ENCODE measurements at regions not wholly inside any gene's neighbourhood (a gene's known extent, or its start where the extent isn't known, plus 50 kb on each side); places are given as distances from the start of the nearest gene placed in this dataset.
"Not testable (repeated sequence)": the region's sequence is repeated elsewhere in the genome, so short reads cannot be mapped to it uniquely, and the experiment has no call there.

GRCh38 chr17:45554479-45554878 lies 64.0 kb upstream of the PLEKHM1 start:
- DNase-seq (ENCODE audit: low spot score); in situ Hi-C loops (cut with HindIII; ENCODE audit: low sequenced_read_pairs): not testable (repeated sequence)

DNA sequence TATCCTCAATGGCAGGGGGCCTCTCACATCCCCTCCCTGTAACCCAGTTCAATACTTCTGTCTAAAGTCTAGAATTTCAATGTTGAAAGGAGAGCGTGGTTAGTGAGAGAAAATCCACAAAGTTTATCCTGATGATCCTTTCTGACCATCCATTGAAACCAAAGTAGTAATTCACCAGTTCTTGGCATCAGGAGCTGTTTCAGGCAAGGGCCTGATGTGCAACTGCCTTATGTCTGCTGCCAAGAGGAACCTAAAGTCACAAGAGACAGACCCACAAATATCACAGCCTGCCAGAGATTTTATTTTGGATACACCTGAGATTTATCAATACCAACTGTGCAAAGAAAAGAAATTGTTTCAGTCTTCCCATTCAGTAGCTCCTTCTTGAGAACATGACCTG lies 68.3 kb upstream of the PLEKHM1 start:
- in situ Hi-C loops (cut with HindIII; ENCODE audit: low sequenced_read_pairs): not testable (repeated sequence)

DNA sequence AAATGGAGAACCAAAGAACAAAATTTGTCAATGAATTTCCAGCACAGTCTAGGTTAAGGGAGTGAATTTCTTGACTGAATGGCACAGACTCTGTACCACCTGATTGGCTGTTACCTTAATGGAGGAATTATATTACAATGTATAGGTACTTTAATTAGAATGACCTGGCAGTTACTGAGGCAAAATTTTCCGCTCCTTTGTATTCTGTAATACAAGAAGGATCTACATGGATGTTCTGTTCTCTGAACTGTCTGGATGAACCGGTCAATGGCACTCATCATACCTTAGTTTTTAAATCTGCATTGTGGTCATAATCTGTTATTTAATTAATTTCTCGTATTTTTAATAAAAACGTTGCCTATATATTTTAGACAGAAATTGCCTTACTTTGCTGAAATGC lies 72.3 kb upstream of the PLEKHM1 start:
- DNase-seq (ENCODE audit: low spot score); in situ Hi-C loops (cut with HindIII; ENCODE audit: low sequenced_read_pairs): not testable (repeated sequence)

More for the DNA sequence above, 68.3 kb upstream of the PLEKHM1 start:
- DNase-seq (ENCODE audit: low spot score): not testable (repeated sequence)

GRCh38 chr17:45563283-45563682 lies 72.8 kb upstream of the PLEKHM1 start:
- in situ Hi-C loops (cut with HindIII; ENCODE audit: low sequenced_read_pairs): not testable (repeated sequence)
- DNase-seq (ENCODE audit: low spot score): peak; percentile 3

DNA sequence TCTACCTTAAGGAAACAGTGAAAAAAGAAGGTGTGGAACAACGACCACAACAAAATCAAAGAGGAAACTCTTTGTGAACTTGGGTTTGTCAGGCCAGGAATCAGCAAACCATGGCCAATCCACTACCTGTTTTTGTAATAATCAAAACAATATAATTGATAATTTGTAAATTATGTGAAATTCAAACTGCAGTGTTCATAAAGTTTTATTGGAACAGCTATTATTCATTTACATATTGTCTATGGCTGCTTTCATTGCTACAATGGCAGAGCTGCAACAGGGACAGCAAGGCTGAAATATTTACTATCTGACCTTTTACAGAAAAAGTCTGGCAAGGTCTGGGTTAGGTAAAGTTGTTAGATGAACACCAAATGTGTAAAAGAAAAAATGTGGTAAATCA lies 77.8 kb upstream of the PLEKHM1 start:
- DNase-seq (ENCODE audit: low spot score); in situ Hi-C loops (cut with HindIII; ENCODE audit: low sequenced_read_pairs): not testable (repeated sequence)

GRCh38 chr17:45573326-45573725 lies 82.8 kb upstream of the PLEKHM1 start:
- in situ Hi-C loops (cut with HindIII; ENCODE audit: low sequenced_read_pairs); DNase-seq (ENCODE audit: low spot score): not testable (repeated sequence)

GRCh38 chr17:45573924-45574770 lies 83.6 kb upstream of the PLEKHM1 start:
- in situ Hi-C loops (cut with HindIII; ENCODE audit: low sequenced_read_pairs): no loop called here
- DNase-seq (ENCODE audit: low spot score): peak; percentile 19

GRCh38 chr17:45575126-45575885 lies 84.8 kb upstream of the PLEKHM1 start:
- peak; percentile 4 for DNase-seq (ENCODE audit: low spot score)
- in situ Hi-C loops (cut with HindIII; ENCODE audit: low sequenced_read_pairs): no loop called here

- DNase-seq (ENCODE audit: low spot score): peak; percentile 3
- in situ Hi-C loops (cut with HindIII; ENCODE audit: low sequenced_read_pairs): not testable (repeated sequence)
Observed at GRCh38 chr17:45576527-45577307, 86.2 kb upstream of the PLEKHM1 start.

DNA sequence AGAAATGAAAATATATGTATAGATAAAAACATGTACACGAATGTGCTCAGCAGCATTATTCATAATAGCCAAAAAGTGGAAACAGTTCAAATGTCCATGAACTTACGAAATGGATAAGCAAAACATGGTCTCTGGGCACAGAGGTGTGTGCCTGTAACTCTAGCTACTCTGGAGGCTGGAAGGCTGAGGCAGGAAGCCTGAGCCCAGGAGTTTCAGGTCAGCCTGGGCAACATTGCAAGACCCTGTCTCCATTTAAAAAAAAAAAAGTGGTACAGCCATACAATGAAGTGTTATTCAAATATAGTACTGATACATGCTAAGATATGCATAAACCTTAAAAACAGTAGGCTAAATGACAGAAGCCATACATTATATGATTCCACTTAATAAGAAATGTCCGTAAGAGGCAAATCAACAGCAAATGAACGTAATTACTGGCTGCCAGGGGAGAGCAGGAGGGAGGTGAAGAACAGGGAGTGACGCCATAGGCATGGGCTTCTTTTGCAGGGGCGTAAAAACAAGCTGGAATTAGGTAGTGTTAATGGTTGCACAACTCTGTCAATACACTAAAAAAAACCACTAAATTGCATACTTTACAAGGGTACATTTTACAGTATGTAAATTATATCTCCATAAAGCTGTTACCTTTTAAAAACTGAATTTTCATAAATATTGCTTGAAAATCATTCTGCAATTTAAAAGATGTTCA lies 87.2 kb upstream of the PLEKHM1 start:
- DNase-seq (ENCODE audit: low spot score): peak; percentile 14
- in situ Hi-C loops (cut with HindIII; ENCODE audit: low sequenced_read_pairs): no loop called here

DNA sequence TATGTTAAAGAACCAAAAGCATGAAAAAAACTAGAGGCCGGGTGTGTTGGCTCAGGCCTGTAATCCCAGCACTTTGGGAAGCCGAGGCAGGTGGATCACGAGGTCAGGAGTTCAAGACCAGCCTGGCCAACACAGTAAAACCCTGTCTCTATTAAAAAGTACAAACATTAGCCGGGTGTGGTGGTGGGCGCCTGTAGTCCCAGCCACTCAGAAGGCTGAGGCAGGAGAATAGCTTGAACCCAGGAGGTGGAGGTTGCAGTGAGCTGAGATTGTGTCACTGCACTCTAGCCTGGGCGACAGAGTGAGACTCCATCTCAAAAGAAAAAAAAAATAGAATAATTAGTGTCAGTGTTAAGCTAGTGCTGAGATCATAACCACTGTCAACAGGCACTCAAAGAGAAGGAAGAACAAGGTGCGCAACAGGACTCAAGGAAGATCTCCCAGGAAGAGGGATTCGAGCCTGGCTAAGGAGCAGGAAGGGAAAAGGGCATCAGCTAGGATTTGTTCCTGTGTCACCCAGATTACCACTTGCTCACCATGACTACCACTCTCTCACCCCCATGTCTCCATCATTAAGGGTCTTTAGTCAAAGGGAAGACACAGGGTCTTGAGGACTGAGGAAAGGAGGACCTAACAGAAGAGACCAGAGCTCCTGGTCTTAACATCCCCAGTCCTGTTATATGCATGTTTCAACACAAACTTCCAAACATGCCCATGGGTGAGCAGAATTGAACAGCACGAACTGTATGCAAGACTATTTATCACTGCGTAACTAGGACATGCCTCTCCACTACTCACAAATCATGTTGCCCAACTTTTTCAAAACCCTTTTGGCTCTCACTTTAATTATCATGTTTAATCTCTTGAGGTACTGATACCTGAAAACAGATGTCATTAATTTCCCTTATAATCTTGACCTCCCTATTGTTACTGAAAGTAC lies 88.3 kb upstream of the PLEKHM1 start:
- peak; percentile 18 for DNase-seq (ENCODE audit: low spot score)
- in situ Hi-C loops (cut with HindIII; ENCODE audit: low sequenced_read_pairs): no loop called here

DNA sequence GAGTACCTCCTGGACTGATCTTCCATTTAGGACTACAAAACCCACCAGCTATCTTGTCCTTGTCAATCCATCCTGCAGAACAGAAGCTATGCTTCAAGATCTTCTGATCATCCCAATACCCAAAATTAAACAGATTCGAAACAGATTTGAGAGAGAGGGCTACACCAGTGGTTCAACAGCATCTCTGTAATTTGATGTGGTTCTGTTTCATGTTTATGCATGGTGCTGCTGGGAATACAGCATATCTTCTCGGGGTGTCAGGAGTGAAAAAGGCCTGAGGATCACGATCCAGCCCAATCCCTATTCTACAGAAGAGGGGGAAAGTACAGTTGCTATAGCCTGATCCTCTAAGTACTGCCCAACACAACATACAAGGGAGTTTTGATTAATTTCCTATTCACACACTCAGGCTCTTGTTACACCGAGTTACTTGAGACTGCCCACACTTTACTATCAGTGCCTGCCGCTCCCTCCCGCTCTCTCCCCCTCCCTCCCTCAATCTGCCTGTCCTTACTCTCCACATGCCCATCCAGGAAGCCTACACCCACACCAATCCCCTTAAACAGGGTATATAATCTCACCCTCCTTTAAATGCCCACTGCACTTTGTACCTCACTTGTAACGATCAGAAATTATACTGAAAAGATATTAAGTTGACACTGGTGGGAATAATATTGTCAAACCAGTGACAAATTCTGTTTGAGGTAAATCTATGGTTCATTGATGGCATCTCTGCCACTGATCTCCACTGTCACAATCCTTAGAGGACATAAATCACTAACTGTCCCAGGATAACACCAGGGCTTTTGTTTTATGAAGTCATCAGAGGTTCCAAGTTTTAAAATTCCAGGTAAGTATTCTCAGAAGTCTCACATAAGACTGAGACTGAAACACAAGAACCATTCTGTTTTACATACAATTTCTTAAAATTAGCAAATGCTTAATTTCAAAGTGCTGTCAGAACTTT lies 89.3 kb upstream of the PLEKHM1 start:
- in situ Hi-C loops (cut with HindIII; ENCODE audit: low sequenced_read_pairs): no loop called here
- peak; percentile 61 for DNase-seq (ENCODE audit: low spot score)

- DNase-seq (ENCODE audit: low spot score): peak; percentile 4
- in situ Hi-C loops (cut with HindIII; ENCODE audit: low sequenced_read_pairs): no loop called here
Observed at GRCh38 chr17:45580924-45581323, 90.4 kb upstream of the PLEKHM1 start.

DNA sequence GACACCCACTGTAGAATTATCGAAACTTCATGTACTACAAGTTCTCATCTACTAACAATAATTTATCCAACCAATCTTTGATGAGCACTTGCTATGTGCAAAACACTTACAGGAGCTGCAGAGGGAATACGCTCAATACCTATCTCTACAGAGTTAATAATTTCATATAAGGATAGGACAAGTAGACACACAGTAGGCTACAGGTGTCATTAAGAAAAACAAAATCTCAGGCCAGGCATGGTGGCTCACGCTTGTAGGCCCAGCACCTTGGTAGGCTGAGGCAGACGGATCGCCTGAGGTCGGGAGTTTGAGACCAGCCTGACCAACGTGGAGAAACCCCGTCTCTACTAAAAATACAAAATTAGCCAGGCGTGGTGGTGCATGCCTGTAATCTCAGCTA lies 91.3 kb upstream of the PLEKHM1 start:
- in situ Hi-C loops (cut with HindIII; ENCODE audit: low sequenced_read_pairs): no loop called here
- peak; percentile 8 for DNase-seq (ENCODE audit: low spot score)

DNA sequence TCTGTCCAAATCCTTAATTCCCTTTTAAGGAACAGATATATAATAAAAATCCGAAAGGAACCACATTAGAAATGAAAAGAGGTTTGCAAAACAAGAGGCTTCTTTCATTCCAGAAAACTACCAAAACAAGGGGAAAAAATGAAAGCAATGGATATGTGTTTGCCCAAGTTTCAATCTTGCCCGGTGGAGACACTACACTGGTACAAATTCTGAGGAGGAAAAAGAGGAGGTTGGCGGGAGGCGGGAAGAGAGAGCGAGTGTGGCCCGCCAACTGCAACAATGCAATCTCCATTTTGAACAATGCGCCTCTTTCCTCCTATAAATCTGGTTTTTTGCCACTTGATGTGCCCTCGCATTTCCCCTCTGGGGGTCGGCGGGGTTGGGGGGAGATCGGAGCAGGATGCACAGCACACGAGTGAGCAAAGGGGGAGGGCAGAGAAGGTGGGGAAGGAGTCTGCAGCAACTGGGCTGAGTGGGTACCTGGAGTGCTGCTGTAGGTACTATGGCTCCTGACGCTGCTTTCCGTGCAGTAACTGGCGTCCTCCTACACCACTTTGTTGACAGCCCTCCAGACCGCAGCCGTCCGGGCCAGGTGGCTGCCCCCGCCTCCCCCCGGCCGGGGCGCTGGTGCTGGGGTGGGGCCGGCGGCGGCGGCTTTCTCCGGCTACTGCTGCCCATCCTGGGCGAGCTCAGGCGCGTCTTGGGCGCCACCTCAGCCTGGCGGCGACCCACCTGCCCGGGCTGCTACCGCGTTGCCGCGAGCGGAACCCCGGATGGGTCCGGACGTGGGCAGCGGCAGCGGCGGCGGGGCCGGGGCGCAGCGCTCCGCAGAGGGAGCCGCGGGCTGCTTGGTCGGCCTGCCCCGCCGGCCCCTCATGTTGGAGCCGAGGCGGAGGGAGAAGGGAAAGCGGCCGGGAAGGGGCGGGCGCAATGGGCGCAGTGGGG lies 93.8 kb upstream of the PLEKHM1 start:
- DNase-seq (ENCODE audit: low spot score): peak; percentile 85
- in situ Hi-C loops (cut with HindIII; ENCODE audit: low sequenced_read_pairs): no loop called here

Data from G401 (cell line).